ENCODE measurements at regions not wholly inside any gene's neighbourhood (a gene's known extent, or its start where the extent isn't known, plus 50 kb on each side); places are given as distances from the start of the nearest gene placed in this dataset.

DNA sequence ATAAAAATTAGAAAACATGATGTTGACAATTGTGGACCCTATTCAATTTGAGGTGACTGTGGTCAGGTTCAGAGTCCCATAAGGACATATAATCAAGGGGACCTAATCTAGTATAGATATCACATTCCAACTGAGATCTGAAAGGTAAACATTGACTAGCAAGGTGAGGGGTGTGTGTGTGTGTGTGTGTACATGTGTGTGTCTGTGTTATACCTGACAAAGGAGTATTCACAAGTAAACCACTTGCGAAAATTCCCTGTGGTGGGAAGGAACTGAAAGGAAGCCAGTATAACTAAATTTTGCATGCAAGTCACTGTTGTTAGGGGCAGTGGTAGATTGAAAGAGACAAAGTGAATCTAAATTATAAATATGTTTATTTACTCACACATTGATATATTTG, 723.7 kb downstream of the COL12A1 start:
- TF ChIP-seq TAF1 (IDR thresholded peaks at IDR 0.05; ENCODE audit: low read depth) (no peak), EP300 (IDR thresholded peaks at IDR 0.05; ENCODE audit: borderline replicate concordance) (no peak), TEAD4 (IDR thresholded peaks at IDR 0.05) (no peak), USF1 (IDR thresholded peaks at IDR 0.05) (no peak), ZBTB7A (IDR thresholded peaks at IDR 0.05; ENCODE audit: low read depth) (no peak), CEBPB (IDR thresholded peaks at IDR 0.05) (no peak), EGR1 (IDR thresholded peaks at IDR 0.05) (no peak), TCF12 (IDR thresholded peaks at IDR 0.05; ENCODE audit: low read depth) (no peak), FOXM1 (IDR thresholded peaks at IDR 0.05; ENCODE audit: borderline replicate concordance, low read depth) (no peak), NFIC (IDR thresholded peaks at IDR 0.05) (no peak), YY1 (IDR thresholded peaks at IDR 0.05; ENCODE audit: low read depth) (no peak), RAD21 (IDR thresholded peaks at IDR 0.05; ENCODE audit: low read depth) (no peak), CREB1 (IDR thresholded peaks at IDR 0.05; ENCODE audit: low read depth) (no peak)
- TF ChIP-seq, protein P1, sequence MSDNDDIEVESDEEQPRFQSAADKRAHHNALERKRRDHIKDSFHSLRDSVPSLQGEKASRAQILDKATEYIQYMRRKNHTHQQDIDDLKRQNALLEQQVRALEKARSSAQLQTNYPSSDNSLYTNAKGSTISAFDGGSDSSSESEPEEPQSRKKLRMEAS (IDR thresholded peaks at IDR 0.05) = no peak
- TF ChIP-seq, protein P2, sequence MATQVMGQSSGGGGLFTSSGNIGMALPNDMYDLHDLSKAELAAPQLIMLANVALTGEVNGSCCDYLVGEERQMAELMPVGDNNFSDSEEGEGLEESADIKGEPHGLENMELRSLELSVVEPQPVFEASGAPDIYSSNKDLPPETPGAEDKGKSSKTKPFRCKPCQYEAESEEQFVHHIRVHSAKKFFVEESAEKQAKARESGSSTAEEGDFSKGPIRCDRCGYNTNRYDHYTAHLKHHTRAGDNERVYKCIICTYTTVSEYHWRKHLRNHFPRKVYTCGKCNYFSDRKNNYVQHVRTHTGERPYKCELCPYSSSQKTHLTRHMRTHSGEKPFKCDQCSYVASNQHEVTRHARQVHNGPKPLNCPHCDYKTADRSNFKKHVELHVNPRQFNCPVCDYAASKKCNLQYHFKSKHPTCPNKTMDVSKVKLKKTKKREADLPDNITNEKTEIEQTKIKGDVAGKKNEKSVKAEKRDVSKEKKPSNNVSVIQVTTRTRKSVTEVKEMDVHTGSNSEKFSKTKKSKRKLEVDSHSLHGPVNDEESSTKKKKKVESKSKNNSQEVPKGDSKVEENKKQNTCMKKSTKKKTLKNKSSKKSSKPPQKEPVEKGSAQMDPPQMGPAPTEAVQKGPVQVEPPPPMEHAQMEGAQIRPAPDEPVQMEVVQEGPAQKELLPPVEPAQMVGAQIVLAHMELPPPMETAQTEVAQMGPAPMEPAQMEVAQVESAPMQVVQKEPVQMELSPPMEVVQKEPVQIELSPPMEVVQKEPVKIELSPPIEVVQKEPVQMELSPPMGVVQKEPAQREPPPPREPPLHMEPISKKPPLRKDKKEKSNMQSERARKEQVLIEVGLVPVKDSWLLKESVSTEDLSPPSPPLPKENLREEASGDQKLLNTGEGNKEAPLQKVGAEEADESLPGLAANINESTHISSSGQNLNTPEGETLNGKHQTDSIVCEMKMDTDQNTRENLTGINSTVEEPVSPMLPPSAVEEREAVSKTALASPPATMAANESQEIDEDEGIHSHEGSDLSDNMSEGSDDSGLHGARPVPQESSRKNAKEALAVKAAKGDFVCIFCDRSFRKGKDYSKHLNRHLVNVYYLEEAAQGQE (IDR thresholded peaks at IDR 0.05; ENCODE audit: low read depth) = no peak

DNA sequence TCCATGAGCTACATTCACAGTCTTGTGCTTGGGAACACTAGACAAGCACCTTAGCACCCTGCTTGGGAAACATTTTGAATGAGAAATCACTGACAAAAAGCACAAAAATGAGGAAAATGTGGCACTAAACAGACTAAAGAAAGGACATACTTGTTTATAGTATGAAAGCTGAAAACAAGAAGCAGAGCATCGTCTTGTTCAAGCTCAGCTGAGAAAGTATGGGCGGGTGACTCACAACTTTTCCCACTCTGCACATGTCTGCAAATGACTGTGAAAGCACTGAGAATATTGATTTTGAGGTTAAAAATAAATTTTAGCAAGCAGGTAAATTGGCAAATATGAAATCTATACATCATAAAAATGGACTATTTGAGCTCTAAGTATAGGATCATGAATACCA, 725.3 kb downstream of the COL12A1 start:
- TF ChIP-seq TEAD4 (IDR thresholded peaks at IDR 0.05) (no peak), CEBPB (IDR thresholded peaks at IDR 0.05) (no peak), CREB1 (IDR thresholded peaks at IDR 0.05; ENCODE audit: low read depth) (no peak), EP300 (IDR thresholded peaks at IDR 0.05; ENCODE audit: borderline replicate concordance) (no peak), FOXM1 (IDR thresholded peaks at IDR 0.05; ENCODE audit: borderline replicate concordance, low read depth) (no peak), USF1 (IDR thresholded peaks at IDR 0.05) (no peak), TAF1 (IDR thresholded peaks at IDR 0.05; ENCODE audit: low read depth) (no peak), TCF12 (IDR thresholded peaks at IDR 0.05; ENCODE audit: low read depth) (no peak), EGR1 (IDR thresholded peaks at IDR 0.05) (no peak), YY1 (IDR thresholded peaks at IDR 0.05; ENCODE audit: low read depth) (no peak), ZBTB7A (IDR thresholded peaks at IDR 0.05; ENCODE audit: low read depth) (no peak), RAD21 (IDR thresholded peaks at IDR 0.05; ENCODE audit: low read depth) (no peak), NFIC (IDR thresholded peaks at IDR 0.05) (no peak)
- TF ChIP-seq, protein P2 (IDR thresholded peaks at IDR 0.05; ENCODE audit: low read depth) = no peak
- TF ChIP-seq, protein P1 (IDR thresholded peaks at IDR 0.05) = no peak

GRCh38 chr6:74479960-74480359, 725.9 kb downstream of the COL12A1 start:
- TF ChIP-seq CEBPB (IDR thresholded peaks at IDR 0.05) = no peak
- TF ChIP-seq EP300 (IDR thresholded peaks at IDR 0.05; ENCODE audit: borderline replicate concordance) = no peak
- TF ChIP-seq, protein P1 (IDR thresholded peaks at IDR 0.05) = no peak
- no peak for TF ChIP-seq RAD21 (IDR thresholded peaks at IDR 0.05; ENCODE audit: low read depth)
- TF ChIP-seq, protein P2 (IDR thresholded peaks at IDR 0.05; ENCODE audit: low read depth) = no peak

DNA sequence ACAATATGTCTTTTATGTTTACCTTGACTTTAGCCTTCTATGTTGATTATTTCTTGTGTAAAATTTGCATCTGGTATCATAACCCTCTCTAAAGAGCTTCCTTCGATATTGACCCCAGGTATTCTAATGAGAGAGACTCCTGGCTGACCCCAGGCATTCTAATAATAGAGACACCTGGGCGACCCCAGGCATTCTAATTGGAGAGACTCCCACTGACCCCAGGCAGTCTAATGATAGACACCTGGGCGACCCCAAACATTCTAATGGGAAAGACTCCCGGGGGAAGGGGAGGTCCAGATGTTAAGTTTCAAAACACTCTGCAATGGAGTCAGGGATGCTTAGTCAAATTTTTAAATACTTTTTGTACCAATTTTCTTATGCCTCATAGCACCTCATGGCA, 726.4 kb downstream of the COL12A1 start:
- TF ChIP-seq YY1 (IDR thresholded peaks at IDR 0.05; ENCODE audit: low read depth) (no peak), CEBPB (IDR thresholded peaks at IDR 0.05) (no peak), CREB1 (IDR thresholded peaks at IDR 0.05; ENCODE audit: low read depth) (no peak), TAF1 (IDR thresholded peaks at IDR 0.05; ENCODE audit: low read depth) (no peak), ZBTB7A (IDR thresholded peaks at IDR 0.05; ENCODE audit: low read depth) (no peak)

Data from Ishikawa (cell line).